GM18507 (cell line): ENCODE measurements at regions not wholly inside any gene's neighbourhood (a gene's known extent, or its start where the extent isn't known, plus 50 kb on each side); places are given as distances from the start of the nearest gene placed in this dataset.

ENCODE experiments used
- DNase-seq: peaks from one replicate; pipeline ENCODE4 v3.0.0; 2011; ENCODE audit warnings: low read depth; ENCODE audit not compliant: insufficient read length; ENCODE audit errors: extremely low spot score
- FAIRE-seq: peaks from 2 replicates; lab custom pipeline; 2011; peaks lifted over from hg19 to GRCh38; lab: Jason Lieb, UNC

DNA sequence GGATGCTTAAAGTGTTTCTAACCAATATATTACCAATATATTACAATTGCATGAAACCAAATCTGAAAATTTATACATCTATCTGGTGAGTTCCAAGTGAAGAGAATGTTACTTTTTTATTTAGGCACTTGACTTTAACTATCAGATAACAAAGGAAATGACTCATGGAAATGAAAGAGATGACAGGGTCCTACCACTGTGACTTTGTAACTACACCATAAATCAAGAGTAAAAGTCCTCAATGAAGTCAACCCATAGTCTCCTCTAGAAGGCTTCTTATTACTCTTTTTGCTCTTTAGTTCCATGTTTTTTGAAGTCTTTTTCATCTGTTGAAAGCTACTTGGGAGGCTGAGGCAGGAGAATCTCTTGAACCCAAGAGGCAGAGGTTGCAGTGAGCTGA, 545.0 kb upstream of the PIK3C3 start:
- no peak for DNase-seq
- no peak for FAIRE-seq

DNA sequence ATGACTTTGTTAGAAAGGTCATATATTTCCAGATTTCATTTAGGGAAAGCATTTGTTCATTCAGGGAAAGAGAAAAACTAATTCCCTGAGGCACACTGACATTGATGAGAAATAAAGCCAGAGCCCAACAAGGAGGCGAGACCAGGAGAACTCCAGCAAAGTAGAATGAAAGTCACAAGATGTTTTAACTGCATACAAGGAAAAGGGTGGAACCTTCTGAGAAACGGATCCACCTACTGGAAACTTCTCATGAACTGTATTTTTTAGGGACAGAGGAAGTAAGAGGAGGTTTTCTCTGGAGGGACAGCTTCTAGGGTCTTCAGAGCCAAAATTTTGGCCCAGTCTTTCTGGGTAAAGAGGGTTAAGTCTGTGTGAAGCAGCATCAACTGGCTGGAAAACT, 548.2 kb upstream of the PIK3C3 start:
- FAIRE-seq (no peak), DNase-seq (no peak)

DNA sequence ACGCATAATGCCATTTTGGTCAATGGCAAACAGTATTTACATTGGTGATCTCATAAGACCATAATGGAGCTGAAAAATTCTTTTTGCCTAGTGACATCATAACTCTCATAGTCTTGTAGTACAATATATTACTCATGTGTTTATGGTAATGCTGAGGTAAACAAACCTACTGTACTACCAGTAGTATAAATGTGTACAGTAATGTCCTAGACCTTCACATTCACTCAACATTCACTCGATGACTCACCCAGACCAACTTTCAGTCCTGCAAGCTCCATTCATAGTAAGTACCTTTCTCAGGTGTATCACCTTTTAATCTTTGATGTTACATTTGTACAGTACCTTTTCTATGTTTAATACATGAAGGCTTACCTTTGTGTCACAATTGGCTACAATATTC, 558.2 kb upstream of the PIK3C3 start:
- DNase-seq (no peak), FAIRE-seq (no peak)

GRCh38 chr18:41396211-41396610, 558.8 kb upstream of the PIK3C3 start:
- DNase-seq (no peak), FAIRE-seq (no peak)

DNA sequence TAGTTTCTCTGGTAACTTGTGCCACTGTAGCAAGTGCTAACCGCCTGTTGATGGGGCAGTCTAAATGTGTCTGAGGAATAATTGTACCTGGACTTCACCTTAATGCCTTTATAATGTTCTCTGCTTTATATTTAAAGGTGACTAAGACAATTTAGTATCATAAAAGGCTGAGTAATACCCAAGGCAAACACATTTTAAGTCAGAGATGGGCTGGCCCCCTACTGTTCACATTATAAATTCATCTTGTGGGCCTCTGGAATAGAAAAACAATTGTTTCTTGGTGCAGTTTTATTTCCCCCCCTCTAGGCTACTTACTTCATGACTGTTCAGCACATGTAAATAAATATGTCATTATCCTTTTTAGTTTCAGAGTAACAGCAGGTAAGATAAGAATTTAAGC, 559.3 kb upstream of the PIK3C3 start:
- no peak for FAIRE-seq
- DNase-seq = no peak

GRCh38 chr18:41391616-41392595, 563.1 kb upstream of the PIK3C3 start:
- DNase-seq = no peak
- FAIRE-seq = no peak

GRCh38 chr18:41390309-41390708, 564.7 kb upstream of the PIK3C3 start:
- DNase-seq = no peak
- no peak for FAIRE-seq

DNA sequence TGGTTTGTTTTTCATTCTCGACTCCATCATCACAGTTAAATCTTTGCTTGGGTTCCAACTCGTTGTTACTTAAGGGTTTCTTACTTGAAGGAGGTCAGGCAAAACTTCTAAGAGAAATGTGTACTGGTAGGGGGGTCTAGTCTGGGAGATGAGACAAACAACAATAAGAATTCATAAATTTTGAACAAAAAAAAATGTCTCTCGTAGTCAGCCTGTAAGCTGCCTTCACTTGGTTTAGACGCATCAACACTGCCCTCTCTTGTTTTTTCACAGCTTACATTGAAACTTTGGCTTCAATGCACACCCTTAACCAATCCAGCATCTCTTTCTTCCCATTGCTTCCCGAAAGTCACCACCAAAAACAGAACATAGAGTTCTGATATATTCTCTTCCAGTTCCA, 576.4 kb upstream of the PIK3C3 start:
- FAIRE-seq (no peak), DNase-seq (no peak)

DNA sequence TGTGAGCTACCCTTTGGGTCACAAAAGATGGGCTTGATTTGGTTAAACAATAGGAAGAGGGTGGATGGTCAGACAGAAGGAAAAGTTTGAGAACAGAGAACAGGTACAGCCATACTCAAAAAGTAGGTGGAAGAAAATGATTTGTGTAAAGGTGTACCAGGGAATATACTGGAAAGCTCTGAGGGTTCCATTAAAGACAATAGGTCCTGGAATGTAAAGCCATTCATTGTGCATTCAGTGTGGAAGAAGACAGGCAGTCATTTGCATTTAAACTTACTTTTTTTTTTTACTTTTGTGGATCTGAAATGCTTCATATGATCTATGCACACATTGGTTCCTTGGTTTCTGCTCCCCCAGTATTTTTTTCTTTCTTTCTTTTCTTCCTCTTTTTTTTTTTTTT, 581.4 kb upstream of the PIK3C3 start:
- DNase-seq (no peak), FAIRE-seq (no peak)

DNA sequence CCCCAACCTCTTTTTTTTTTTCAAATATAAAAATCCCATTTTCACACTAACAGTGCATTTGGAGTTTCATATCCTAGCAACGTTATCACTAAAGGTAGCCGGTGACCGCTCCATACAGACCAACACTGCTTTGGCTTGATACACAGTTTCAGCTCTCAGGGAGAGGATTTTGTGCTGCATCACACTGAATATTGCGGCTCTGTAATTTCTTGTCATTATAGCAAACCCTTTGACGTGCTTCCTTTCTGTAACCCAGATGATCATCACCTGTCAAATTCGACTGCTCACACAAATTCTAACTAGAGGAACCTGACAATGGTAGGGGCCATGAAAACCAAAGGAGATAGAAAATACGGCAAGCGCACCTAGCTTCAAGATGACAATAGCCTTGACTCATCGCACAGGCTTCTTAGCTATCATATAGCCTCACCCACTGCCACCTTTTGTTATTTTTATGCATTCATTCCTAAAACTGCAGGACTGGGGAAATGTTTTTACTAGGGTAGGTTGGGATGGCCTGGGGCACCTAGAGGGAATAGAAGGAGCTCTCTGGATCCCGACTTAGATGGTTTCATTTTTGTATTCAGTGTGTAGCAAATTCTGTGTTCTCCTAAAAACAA, 582.9 kb upstream of the PIK3C3 start:
- FAIRE-seq (no peak), DNase-seq (no peak)

DNA sequence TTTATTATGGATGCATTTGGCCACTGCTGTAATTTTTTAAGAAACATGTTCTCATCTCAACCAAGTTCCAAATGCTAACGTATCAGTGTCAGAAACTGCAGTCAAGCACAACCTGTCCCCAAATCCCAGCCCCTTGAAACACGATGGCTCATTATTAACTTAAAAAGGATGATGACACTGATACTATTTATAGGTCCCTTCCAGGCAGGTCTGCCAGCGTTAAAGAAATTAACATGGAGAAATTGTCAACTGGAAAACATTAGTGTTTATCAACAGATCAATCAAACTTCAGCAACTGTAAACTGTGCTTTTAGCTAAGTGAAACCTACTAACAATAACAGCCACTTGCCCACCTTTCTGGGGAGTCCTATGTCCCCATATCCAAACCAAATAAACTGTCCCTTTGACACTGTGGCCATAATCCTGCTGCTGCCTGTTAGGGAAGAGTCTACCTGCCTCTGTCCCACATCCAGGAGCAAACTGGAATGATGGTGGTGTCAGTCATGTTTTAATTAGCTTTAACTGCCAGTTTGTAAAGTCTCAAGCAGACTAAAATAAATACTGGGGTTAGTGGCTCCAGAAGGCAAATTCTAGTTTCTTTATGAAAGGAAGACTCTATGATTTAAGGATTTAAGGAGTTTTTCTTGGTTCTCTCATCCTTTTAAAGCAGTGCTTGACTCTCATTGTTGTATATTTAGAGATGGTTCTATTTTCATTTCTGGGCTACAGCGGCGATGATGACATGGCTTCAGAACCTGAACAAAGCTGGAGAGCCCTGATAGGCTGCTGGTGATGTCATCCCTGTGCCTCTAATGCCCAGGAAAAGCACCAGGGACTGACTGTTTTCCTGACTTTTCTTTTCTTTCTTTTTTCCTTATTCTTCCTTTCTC, 583.6 kb upstream of the PIK3C3 start:
- FAIRE-seq (no peak), DNase-seq (no peak)

DNA sequence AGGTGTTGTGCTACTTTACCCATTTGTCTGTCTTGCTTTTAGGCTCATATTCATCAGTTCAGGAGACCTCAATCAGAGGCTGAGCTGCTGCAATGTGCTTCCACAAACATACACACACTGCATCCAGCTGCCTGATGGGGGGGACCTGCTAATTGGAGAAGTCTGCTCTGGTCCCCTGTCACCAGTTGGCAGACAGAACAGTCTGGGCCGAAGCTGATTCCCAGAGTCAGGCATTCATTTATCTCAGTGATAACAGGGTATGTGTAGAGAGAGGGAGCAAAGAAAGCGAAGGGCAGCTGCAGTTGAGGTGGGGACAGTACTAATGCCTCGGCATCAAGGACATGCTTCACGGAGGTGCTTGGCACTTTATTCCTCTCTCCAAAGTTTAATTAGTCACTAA, 584.3 kb upstream of the PIK3C3 start:
- DNase-seq (no peak), FAIRE-seq (no peak)

- DNase-seq (no peak), FAIRE-seq (no peak)
These were observed 597.3 kb upstream of the PIK3C3 start for GRCh38 chr18:41357708-41358107.

DNA sequence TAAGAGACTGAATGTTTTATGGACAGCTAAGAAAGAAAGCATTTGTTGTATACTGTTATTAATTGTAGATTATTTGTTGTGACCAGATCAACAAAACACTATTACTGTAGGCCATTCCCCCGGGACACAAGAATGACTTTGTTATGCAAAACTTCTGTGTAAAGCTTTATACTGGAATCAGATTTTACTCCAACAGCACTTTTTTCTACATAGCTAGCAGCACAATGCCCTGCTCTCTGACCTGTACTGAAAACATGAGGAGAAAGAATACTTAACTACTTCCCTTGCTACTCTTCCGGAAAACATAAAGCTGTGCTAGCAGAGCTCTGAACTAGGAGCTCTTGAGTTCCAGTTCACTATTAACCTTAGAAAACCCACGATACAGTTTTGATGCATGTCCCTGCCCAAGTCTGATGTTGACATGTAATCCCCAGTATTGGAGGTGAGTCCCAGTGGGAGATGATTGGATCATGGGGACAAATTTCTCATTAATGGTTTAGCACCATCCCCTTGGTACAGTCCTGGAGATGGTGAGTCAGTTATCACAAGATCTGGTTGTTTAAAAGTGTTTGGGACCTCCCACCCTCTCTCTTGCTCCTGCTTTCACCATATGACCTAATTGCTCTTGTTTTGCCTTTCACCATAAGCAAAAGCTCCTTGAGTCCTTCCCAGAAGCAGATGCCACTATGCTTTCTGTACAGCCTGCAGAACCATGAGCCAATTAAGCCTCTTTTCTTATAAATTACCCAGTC, 601.1 kb upstream of the PIK3C3 start:
- FAIRE-seq (no peak), DNase-seq (no peak)

DNA sequence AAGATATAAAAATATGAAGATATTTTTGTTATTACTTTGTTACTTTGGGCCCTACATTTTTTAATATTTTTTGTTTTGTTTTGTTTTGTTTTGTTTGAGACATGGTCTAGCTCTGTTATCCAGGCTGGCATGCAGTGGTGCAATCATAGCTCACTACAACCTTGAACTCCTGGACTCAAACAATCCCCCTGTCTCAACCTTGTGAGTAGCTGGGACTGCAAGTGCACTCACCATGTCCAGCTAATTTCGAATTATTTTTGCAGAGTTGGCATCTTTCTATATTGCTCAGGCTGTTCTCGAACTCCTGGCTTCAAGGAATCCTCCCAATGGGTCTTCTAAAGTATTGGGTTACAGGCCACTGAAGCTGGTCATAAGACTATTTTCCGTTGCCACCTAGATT, 603.6 kb upstream of the PIK3C3 start:
- no peak for FAIRE-seq
- no peak for DNase-seq

- DNase-seq (no peak), FAIRE-seq (no peak)
These were observed 608.0 kb upstream of the PIK3C3 start for GRCh38 chr18:41347057-41347456.

- no peak for DNase-seq
- FAIRE-seq = no peak
These were observed 611.2 kb upstream of the PIK3C3 start for GRCh38 chr18:41343808-41344207.

GRCh38 chr18:41338341-41338740, 616.7 kb upstream of the PIK3C3 start:
- FAIRE-seq (no peak), DNase-seq (no peak)

GRCh38 chr18:41331661-41332060, 623.4 kb upstream of the PIK3C3 start:
- DNase-seq (no peak), FAIRE-seq (no peak)
